ENCODE measurements at regions not wholly inside any gene's neighbourhood (a gene's known extent, or its start where the extent isn't known, plus 50 kb on each side); places are given as distances from the start of the nearest gene placed in this dataset.

GRCh38 chr5:124561451-124561850, 185.0 kb downstream of the ZNF608 start:
- TF ChIP-seq EZH2 (IDR thresholded peaks at IDR 0.05; ENCODE audit: insufficient read depth, poor library complexity, severe bottlenecking): no peak
- TF ChIP-seq EZH2phosphoT487 (IDR thresholded peaks at IDR 0.05; ENCODE audit: insufficient read depth, low read depth): no peak
- H3K9ac ChIP-seq: no peak overlapping the region
- H3F3A ChIP-seq (ENCODE audit: insufficient read depth): no peaks in the 10 kb centered on the region
- no peak overlapping the region for H3K4me2 ChIP-seq (ENCODE audit: unreplicated experiment)
- no peaks in the 10 kb centered on the region for H3K27me3 ChIP-seq (replicated peaks; ENCODE audit: insufficient read depth)
- 39 to 57% methylated on average over 2 of the region's 2 CpGs for WGBS, 2 experiments (ENCODE audit: low coverage in 1 of 2, low lambda C conversion rate in 2 of 2, missing lambda C conversion rate in 2 of 2)
- H3K4me1 ChIP-seq (ENCODE audit: insufficient read depth): no peaks in the 10 kb centered on the region
- in situ Hi-C loops (cut with MboI): no loop called here
- H3K9me2 ChIP-seq (ENCODE audit: insufficient read depth): no peaks in the 10 kb centered on the region
- no peaks in the 10 kb centered on the region for H3K36me3 ChIP-seq (ENCODE audit: low read depth)
- H3K27ac ChIP-seq: no peak overlapping the region
- H2AFZ ChIP-seq: no peak overlapping the region
- no peaks in the 10 kb centered on the region for H4K20me1 ChIP-seq (ENCODE audit: insufficient read depth)
- DNase-seq: peak; percentile 17
- H3K9me3 ChIP-seq (ENCODE audit: low read depth): no peaks in the 10 kb centered on the region
- H3K79me2 ChIP-seq (ENCODE audit: insufficient read depth): no peaks in the 10 kb centered on the region
- H3K4me3 ChIP-seq: no peak overlapping the region

DNA sequence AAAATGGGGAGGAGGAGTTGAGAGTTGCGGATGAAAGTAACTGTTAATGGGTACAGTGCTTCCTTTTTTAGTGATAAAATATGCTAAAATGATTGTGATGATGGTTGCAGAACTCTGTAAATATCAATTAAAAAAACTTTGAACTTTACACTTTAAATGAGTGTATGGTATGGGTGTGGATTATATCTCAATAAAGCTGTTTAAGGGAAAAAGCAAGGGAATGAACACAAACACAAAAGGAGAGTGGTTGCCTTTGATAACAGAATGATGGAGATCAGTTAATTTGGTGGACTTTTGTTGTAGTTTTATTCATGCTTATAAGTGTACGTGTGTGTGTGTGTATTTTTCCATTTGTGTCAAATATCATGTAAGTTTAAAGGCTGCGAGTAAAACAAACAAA, 186.1 kb downstream of the ZNF608 start:
- Histone ChIP-seq H3F3A (ENCODE audit: insufficient read depth) (no peaks in the 10 kb centered on the region), H3K9ac (no peak overlapping the region), H3K9me2 (ENCODE audit: insufficient read depth) (no peaks in the 10 kb centered on the region), H3K4me1 (ENCODE audit: insufficient read depth) (no peaks in the 10 kb centered on the region), H4K20me1 (ENCODE audit: insufficient read depth) (no peaks in the 10 kb centered on the region), H2AFZ (no peak overlapping the region), H3K4me2 (ENCODE audit: unreplicated experiment) (no peak overlapping the region), H3K79me2 (ENCODE audit: insufficient read depth) (no peaks in the 10 kb centered on the region), H3K4me3 (no peak overlapping the region), H3K9me3 (ENCODE audit: low read depth) (no peaks in the 10 kb centered on the region), H3K27me3 (replicated peaks; ENCODE audit: insufficient read depth) (no peaks in the 10 kb centered on the region), H3K36me3 (ENCODE audit: low read depth) (no peaks in the 10 kb centered on the region), H3K27ac (no peak overlapping the region)
- WGBS, 2 experiments (ENCODE audit: low coverage in 1 of 2, low lambda C conversion rate in 2 of 2, missing lambda C conversion rate in 2 of 2): 86 to 88% methylated on average over 3 of the region's 3 CpGs
- in situ Hi-C loops (cut with MboI): no loop called here
- TF ChIP-seq EZH2 (IDR thresholded peaks at IDR 0.05; ENCODE audit: insufficient read depth, poor library complexity, severe bottlenecking) (no peak), EZH2phosphoT487 (IDR thresholded peaks at IDR 0.05; ENCODE audit: insufficient read depth, low read depth) (no peak)
- DNase-seq: no peak

DNA sequence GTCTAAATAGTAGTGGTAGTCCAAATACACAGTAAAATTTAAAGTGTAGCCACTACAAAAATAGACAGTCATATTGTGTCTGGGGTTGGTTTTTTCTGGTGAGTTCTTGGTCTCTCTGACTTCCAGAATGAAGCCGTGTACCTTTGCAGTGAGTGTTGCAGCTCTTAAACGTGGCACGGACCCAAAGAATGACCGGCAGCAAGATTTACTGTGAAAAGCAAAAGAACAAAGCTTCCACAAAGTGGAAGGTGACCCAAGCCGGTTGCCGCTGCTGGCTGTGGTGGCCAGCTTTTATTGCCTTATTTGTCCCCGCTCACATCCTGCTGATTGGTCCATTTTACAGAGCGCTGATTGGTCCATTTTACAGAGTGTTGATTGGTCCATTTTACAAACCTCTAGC, 188.7 kb downstream of the ZNF608 start:
- no peaks in the 10 kb centered on the region for H3K79me2 ChIP-seq (ENCODE audit: insufficient read depth)
- H3K9me3 ChIP-seq (ENCODE audit: low read depth): no peaks in the 10 kb centered on the region
- H3K4me1 ChIP-seq (ENCODE audit: insufficient read depth): no peaks in the 10 kb centered on the region
- no peaks in the 10 kb centered on the region for H4K20me1 ChIP-seq (ENCODE audit: insufficient read depth)
- no peak for DNase-seq
- H3K4me3 ChIP-seq: no peak overlapping the region
- in situ Hi-C loops (cut with MboI): no loop called here
- TF ChIP-seq EZH2phosphoT487 (IDR thresholded peaks at IDR 0.05; ENCODE audit: insufficient read depth, low read depth) (no peak), EZH2 (IDR thresholded peaks at IDR 0.05; ENCODE audit: insufficient read depth, poor library complexity, severe bottlenecking) (no peak)
- no peak overlapping the region for H3K4me2 ChIP-seq (ENCODE audit: unreplicated experiment)
- H3K9ac ChIP-seq: no peak overlapping the region
- H3K27me3 ChIP-seq (replicated peaks; ENCODE audit: insufficient read depth): no peaks in the 10 kb centered on the region
- H3K9me2 ChIP-seq (ENCODE audit: insufficient read depth): no peaks in the 10 kb centered on the region
- H3K36me3 ChIP-seq (ENCODE audit: low read depth): no peaks in the 10 kb centered on the region
- no peaks in the 10 kb centered on the region for H3F3A ChIP-seq (ENCODE audit: insufficient read depth)
- 89 to 97% methylated on average over 8 of the region's 8 CpGs for WGBS, 2 experiments (ENCODE audit: low coverage in 1 of 2, low lambda C conversion rate in 2 of 2, missing lambda C conversion rate in 2 of 2)
- no peak overlapping the region for H2AFZ ChIP-seq
- H3K27ac ChIP-seq: no peak overlapping the region

DNA sequence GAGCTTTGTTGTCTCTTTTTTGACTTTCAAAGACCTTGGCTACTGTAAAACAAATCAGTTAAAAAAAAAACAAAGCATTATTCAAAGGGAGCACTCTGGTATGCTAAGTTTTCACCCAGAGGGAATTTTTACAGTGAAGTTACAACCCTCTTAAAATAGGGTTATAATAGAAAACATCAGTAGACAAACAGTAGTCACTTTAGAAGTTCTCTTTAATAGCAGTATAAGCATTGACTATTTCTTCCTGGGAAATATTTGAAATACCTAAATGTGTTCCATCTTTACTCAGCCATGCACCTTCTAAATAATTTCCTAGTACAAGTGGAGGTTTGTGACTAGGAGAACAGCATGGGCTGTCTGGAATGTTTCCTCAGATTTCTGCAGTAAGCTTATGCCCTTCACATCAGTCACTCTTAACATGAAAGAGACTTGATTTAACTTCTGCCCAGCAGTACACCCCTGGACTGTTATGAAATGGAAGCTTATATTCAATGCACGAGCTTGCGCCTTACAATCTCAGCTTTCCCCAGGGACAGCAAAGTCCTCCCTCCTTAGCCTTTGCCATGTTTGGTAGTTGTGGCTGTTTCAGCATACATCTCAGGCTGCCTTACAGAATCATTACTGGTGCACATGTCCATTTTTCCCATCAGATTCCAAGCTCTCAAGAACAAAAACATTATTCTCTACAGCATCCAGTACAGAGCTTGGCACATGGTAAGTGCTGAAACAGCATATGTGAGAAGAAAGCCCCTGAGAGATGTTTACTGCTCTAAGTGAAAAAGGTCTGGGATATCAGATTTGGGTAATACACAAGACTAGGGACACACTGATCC, 191.5 kb downstream of the ZNF608 start:
- WGBS, 2 experiments (ENCODE audit: low coverage in 1 of 2, low lambda C conversion rate in 2 of 2, missing lambda C conversion rate in 2 of 2): 72 to 84% methylated on average over 2 of the region's 2 CpGs
- H2AFZ ChIP-seq: no peak overlapping the region
- no peak for DNase-seq
- no peaks in the 10 kb centered on the region for H3K9me2 ChIP-seq (ENCODE audit: insufficient read depth)
- no peaks in the 10 kb centered on the region for H3F3A ChIP-seq (ENCODE audit: insufficient read depth)
- no peak overlapping the region for H3K9ac ChIP-seq
- H3K4me1 ChIP-seq (ENCODE audit: insufficient read depth): no peaks in the 10 kb centered on the region
- H4K20me1 ChIP-seq (ENCODE audit: insufficient read depth): no peaks in the 10 kb centered on the region
- H3K9me3 ChIP-seq (ENCODE audit: low read depth): no peaks in the 10 kb centered on the region
- in situ Hi-C loops (cut with MboI): no loop called here
- H3K4me3 ChIP-seq: no peak overlapping the region
- H3K27ac ChIP-seq: no peak overlapping the region
- no peaks in the 10 kb centered on the region for H3K79me2 ChIP-seq (ENCODE audit: insufficient read depth)
- H3K4me2 ChIP-seq (ENCODE audit: unreplicated experiment): no peak overlapping the region
- no peaks in the 10 kb centered on the region for H3K36me3 ChIP-seq (ENCODE audit: low read depth)
- no peaks in the 10 kb centered on the region for H3K27me3 ChIP-seq (replicated peaks; ENCODE audit: insufficient read depth)
- TF ChIP-seq EZH2phosphoT487 (IDR thresholded peaks at IDR 0.05; ENCODE audit: insufficient read depth, low read depth) (no peak), EZH2 (IDR thresholded peaks at IDR 0.05; ENCODE audit: insufficient read depth, poor library complexity, severe bottlenecking) (no peak)
